GM12874 (cell line): ENCODE measurements at regions not wholly inside any gene's neighbourhood (a gene's known extent, or its start where the extent isn't known, plus 50 kb on each side); places are given as distances from the start of the nearest gene placed in this dataset.

Experiments
- CTCF ChIP-seq: IDR thresholded peaks from 2 replicates; pipeline ENCODE4 v1.5.1; 2011; ENCODE audit warnings: low read depth, mild to moderate bottlenecking, control low read depth, low read length, moderate library complexity; ENCODE audit not compliant: insufficient read depth

GRCh38 chr2:61774351-61774750, 79.5 kb downstream of the FAM161A start:
- no peak for TF ChIP-seq CTCF

- no peak for TF ChIP-seq CTCF
These were observed 81.7 kb downstream of the FAM161A start for GRCh38 chr2:61771904-61772845.

- no peak for TF ChIP-seq CTCF
These were observed 83.1 kb downstream of the FAM161A start for GRCh38 chr2:61770746-61771145.

- TF ChIP-seq CTCF = no peak
These were observed 83.6 kb downstream of the FAM161A start for GRCh38 chr2:61770298-61770697.

- TF ChIP-seq CTCF = no peak
These were observed 84.7 kb downstream of the FAM161A start for GRCh38 chr2:61769093-61769675.

GRCh38 chr2:61764035-61764800, 89.6 kb downstream of the FAM161A start:
- TF ChIP-seq CTCF = no peak

- TF ChIP-seq CTCF = 0 out of 2 replicates have a peak, but pooled peaks have one; percentile 5
These were observed 90.2 kb downstream of the FAM161A start for GRCh38 chr2:61763605-61764034.
